ENCODE measurements at regions not wholly inside any gene's neighbourhood (a gene's known extent, or its start where the extent isn't known, plus 50 kb on each side); places are given as distances from the start of the nearest gene placed in this dataset.

DNA sequence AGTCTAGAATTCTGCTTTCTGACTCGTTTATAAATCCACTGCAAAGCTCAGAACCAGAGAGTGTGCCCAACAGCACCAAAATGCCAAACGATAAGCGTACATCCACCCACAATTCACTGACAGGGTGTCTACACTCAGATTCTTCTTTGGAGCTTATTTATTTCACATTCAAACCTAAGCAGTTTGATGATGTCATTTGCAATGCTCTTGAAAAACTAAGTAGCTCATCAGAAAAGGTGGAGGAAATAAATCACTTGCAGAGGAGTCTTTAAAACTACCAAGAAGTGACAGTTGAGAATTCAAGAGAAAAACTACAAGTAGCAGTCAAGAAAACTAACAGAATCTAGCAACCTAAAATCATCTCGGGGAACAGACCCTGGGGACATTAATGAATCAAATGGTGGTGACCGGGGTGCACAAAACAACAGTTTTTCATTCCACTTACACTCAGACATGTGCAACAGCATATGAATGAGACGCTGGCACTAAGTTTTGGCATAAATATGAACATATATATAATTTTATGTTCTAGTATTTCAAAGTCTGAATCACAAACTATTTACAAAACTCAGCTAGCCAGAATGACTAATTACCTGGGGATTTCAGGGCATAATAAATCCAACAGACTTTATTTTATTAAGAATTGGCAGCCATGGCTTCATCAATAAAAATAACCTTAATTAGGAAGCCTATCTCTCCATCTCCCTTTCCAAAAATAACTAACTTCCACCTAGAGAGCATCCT is 119.4 kb downstream of the SIPA1L2 start:
- no peak for TF ChIP-seq POLR2AphosphoS5 (IDR thresholded peaks at IDR 0.05)
- TF ChIP-seq, protein P1, sequence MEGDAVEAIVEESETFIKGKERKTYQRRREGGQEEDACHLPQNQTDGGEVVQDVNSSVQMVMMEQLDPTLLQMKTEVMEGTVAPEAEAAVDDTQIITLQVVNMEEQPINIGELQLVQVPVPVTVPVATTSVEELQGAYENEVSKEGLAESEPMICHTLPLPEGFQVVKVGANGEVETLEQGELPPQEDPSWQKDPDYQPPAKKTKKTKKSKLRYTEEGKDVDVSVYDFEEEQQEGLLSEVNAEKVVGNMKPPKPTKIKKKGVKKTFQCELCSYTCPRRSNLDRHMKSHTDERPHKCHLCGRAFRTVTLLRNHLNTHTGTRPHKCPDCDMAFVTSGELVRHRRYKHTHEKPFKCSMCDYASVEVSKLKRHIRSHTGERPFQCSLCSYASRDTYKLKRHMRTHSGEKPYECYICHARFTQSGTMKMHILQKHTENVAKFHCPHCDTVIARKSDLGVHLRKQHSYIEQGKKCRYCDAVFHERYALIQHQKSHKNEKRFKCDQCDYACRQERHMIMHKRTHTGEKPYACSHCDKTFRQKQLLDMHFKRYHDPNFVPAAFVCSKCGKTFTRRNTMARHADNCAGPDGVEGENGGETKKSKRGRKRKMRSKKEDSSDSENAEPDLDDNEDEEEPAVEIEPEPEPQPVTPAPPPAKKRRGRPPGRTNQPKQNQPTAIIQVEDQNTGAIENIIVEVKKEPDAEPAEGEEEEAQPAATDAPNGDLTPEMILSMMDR (IDR thresholded peaks at IDR 0.05) = no peak

Data from gastroesophageal sphincter (tissue), 3 donors.